NCI-H1105 (cell line): ENCODE measurements at regions not wholly inside any gene's neighbourhood (a gene's known extent, or its start where the extent isn't known, plus 50 kb on each side); places are given as distances from the start of the nearest gene placed in this dataset.

Experiments used
- DNase-seq: peaks from one replicate; lab custom pipeline; 2025; lab: John Stamatoyannopoulos, UW

GRCh38 chr6:123747515-123747914 is 56.1 kb upstream of the NKAIN2 start:
- DNase-seq: no peak

DNA sequence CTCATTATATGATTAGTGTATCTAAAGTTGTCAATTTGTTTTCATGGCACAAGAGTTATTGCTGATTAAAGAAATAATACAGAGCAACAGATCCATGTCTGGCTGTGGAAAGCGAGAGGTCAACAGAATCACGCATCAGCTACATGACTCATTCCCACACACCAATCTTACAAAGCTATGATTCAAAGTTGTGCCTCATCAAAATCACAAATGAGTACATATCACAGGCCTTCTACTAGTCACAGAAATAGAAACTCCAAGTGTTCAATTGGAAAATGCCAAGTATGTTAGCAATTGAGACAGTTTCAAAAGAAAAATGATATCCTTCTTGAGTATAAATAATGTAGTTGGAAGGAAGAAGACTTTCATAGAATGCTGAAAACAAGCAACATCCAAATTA is 57.8 kb upstream of the NKAIN2 start:
- no peak for DNase-seq

DNA sequence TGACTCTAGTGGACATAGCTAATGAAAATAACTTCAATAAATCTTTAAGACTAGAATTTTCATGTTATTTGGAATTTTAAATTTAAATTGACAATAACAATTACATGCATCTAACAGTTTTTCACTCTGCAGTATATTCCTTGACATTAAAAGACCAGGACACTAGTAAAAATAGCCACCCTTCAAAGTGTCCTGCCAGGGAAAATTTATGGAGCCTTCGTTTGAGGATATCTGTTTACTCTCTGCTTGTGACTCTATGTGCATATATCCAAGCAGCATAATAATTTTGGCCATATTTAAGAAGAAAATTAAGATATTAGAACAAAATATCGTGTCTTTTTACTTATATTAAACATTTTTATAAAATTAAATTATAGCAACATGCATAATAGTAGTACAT is 58.8 kb upstream of the NKAIN2 start:
- DNase-seq: no peak

- DNase-seq: no peak
Measured at GRCh38 chr6:123742626-123743025, 61.0 kb upstream of the NKAIN2 start.

- DNase-seq: no peak
Measured at GRCh38 chr6:123733180-123733579, 70.5 kb upstream of the NKAIN2 start.

DNA sequence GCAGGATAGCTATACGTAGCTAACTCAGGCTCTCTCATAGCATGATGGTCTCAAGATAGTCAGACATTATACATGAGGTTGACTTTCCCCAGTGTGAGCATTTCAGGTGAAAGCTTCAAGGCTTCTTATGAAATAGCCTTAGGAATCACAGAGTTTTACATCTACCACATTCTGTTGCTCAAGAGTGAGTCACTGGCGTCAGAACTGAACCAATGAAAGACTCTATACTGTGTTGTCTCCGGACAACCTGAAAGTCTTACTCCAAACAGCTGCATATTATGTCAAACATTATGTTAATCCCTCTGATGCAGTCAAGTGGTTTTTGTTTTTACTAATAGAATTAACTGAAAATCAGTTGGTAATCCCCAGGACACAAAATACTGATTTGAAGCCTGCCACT is 79.8 kb upstream of the TRDN start:
- DNase-seq: no peak

DNA sequence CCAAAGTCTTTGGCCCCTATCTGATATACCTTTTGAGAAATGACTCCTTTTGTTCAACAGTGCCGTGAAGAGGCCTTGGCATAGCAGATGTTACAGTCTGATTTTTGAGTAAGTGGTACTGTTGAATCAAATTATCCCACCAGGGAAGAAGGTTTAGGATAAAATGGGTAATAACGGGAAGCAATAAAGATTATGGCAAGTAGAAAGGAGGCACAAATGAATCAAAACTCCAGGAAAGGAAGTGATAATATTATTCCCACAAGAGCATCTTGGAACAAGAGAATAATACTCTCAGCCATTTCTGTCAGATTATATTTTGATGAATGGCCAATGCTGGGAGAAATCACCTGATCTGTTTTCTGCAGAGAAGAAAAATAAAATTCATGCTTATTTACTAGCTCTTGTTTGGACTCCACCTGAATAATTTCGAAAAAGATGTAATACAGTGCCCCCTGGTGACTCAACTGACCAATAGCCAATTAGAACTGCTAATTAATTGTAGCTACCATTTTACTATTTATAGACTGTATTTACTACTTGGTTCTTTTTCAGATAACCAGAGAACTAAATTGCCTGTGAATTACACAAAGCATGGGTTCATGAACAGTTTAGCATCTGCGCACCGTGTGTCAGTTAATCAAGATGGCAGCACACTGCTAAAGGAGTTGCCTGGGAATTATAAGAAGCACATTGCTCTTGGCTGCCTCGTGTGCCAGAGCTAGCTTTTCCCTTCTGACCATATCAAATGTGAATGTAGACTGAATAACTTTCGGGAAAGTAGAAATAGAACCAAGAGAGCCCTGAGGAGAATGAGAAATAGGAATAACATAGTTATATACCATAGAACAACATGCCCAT is 78.5 kb upstream of the TRDN start:
- DNase-seq: peak; percentile 53

DNA sequence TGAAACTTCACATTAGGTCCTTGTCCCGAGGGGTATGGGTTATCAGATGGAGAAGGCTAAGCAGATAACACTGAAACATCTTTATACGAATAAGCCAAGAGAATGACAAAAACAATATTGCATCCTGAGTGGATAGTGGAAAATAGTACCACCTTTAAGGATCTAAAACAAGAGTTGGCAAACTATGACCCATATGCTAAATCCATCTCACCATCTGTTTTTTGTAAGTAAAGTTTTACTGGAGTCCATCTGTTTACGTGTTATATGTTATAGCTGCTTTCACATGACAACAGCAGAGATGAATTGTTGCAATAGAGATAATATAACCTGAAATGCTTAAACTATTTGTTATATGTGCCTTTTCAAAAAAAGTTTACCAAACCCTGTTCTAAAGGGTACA is 76.1 kb upstream of the TRDN start:
- DNase-seq: no peak

GRCh38 chr6:123702943-123703342 is 66.2 kb upstream of the TRDN start:
- no peak for DNase-seq

GRCh38 chr6:123687864-123688263 is 51.1 kb upstream of the TRDN start:
- no peak for DNase-seq
